Colonic mucosa (tissue), 4 donors: ENCODE measurements at regions not wholly inside any gene's neighbourhood (a gene's known extent, or its start where the extent isn't known, plus 50 kb on each side); places are given as distances from the start of the nearest gene placed in this dataset.

Source experiments
- DNase-seq: peaks from one replicate; pipeline ENCODE4 v3.0.0-alpha.2; 2020
- H3K27ac ChIP-seq: fragments of 200-600 bp; one replicate; pipeline ENCODE4 v1.8.0; 2021
- H3K27me3 ChIP-seq: fragments of 200-600 bp; one replicate; pipeline ENCODE4 v1.8.0; 2021
- H3K36me3 ChIP-seq: fragments of 200-600 bp; one replicate; pipeline ENCODE4 v1.8.0; 2021
- H3K4me1 ChIP-seq: fragments of 200-600 bp; one replicate; pipeline ENCODE4 v1.8.0; 2021; ENCODE audit warnings: mild to moderate bottlenecking
- H3K4me3 ChIP-seq: fragments of 200-600 bp; one replicate; pipeline ENCODE4 v1.8.0; 2021
- H3K9ac ChIP-seq, 2 donors: one replicate each; pipeline ENCODE4 v1.7.0; 2013; ENCODE audit warnings: control low read depth in 2 of 2, low read depth in 2 of 2, low read length in 2 of 2
- H3K9me3 ChIP-seq: fragments of 200-600 bp; one replicate; pipeline ENCODE4 v1.8.0; 2021
- intact Hi-C: fragments of 100-400 bp; cut with DNase I; formaldehyde crosslinking; loops from one replicate; pipeline ENCODE4 v1.14.1; 2022
- TF ChIP-seq, protein P1 (sequence below): fragments of 200-600 bp; IDR thresholded peaks from one replicate; pipeline ENCODE4 v1.8.0; 2022; ENCODE audit warnings: antibody characterized with exemption, mild to moderate bottlenecking
- donor health status: healthy.
- donor health status: DM: no; HTN: no; CAD: no.
- donor health status: DM: no; HTN: no; CAD: no.

DNA sequence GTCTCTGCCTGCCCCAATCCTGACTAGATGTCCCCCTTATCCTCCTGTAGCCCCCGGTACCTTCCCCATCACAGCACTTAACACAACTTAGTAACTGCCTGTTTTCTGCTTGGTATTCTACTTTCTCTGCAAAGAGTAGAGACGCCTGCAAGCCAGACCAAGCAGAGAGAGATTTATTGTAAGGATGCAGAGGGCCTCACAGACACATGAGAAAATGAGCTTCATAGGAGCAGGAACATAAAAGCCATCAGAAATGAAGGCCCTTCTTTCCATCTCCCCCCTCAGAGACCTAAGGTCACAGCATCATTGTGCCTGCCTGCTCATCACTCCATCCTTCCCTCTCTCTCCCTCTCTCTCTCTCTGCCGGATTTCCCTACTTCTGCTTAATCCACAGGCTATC is 305.7 kb upstream of the NOCT start:
- Histone ChIP-seq H3K4me1 (no peaks in the 10 kb centered on the region), H3K36me3 (no peaks in the 10 kb centered on the region), H3K4me3 (no peak overlapping the region), H3K27ac (no peak overlapping the region), H3K27me3 (no peaks in the 10 kb centered on the region), H3K9me3 (no peaks in the 10 kb centered on the region), H3K9ac (no peak overlapping the region)
- intact Hi-C loops, result no loop called here
- no peak for DNase-seq
- TF ChIP-seq, protein P1, sequence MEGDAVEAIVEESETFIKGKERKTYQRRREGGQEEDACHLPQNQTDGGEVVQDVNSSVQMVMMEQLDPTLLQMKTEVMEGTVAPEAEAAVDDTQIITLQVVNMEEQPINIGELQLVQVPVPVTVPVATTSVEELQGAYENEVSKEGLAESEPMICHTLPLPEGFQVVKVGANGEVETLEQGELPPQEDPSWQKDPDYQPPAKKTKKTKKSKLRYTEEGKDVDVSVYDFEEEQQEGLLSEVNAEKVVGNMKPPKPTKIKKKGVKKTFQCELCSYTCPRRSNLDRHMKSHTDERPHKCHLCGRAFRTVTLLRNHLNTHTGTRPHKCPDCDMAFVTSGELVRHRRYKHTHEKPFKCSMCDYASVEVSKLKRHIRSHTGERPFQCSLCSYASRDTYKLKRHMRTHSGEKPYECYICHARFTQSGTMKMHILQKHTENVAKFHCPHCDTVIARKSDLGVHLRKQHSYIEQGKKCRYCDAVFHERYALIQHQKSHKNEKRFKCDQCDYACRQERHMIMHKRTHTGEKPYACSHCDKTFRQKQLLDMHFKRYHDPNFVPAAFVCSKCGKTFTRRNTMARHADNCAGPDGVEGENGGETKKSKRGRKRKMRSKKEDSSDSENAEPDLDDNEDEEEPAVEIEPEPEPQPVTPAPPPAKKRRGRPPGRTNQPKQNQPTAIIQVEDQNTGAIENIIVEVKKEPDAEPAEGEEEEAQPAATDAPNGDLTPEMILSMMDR, result no peak

DNA sequence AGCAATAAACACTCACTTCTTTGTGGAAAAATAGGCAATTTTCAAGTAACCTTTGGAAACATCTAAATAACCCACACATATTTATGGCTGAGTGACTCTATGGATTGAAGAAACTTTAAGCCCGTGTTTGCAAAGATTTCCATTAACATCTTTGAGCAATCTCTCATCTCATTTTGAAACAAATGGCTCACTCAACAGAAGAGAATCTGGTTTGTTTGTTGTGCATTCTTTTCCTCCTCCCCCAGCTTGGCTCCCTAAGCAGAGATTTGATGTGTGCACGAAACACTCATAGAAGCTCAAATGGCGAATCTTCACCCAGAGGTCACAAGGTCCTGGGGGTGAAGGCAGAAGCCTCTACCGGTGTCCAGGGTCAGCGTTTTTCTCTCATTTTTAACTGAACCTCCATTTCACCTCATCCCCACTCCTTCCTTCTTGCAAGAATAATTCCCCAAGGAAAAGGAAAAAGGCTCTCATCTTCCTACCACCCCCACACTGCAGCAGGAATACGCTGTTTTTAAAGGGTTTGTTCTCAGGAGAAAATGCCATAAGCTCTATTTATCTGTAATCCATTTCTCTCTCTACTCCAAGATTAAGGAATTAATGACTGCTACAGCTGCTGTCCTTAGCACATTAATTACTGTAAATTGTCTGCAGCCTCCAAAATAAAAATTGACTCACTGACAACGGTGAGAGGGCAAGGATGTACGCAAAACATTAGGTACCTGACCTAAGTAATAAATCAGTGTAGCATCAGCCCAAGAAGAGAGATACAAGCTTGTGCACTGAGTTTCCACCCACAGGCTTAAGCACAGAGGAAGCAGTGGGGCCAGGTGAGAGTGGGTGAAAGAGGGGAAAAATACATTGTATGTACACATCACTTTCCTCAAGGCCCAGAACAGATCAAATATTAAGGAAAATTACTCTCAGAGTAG is 307.6 kb upstream of the NOCT start:
- Histone ChIP-seq H3K27me3 (no peaks in the 10 kb centered on the region), H3K9me3 (no peaks in the 10 kb centered on the region), H3K27ac (no peak overlapping the region), H3K36me3 (no peaks in the 10 kb centered on the region), H3K4me1 (no peaks in the 10 kb centered on the region), H3K9ac (no peak overlapping the region), H3K4me3 (no peak overlapping the region)
- TF ChIP-seq, protein P1, result no peak
- DNase-seq, result no peak
- intact Hi-C loops, result no loop called here

DNA sequence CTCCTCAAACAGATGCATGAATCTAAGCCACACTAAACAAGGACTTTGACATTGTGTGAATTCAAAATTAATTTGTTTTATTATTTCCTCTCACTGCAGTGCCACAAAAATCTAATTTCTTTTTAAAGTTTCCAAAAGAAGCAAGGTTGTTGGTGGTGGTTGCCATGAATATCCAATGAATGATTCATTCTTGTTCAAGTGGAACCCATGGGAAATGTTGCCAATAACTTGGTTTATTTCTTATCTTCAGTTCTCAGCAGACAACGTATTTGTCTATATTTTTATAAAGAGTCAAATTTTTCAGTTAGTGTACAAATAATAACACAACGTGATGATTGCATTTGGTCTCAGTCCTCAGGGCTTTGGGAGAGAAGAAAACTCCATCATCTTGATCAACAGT is 309.4 kb upstream of the NOCT start:
- no peak overlapping the region for H3K27ac ChIP-seq
- H3K36me3 ChIP-seq, result no peaks in the 10 kb centered on the region
- intact Hi-C loops, result no loop called here
- TF ChIP-seq, protein P1, result no peak
- DNase-seq, result no peak
- H3K9me3 ChIP-seq, result no peaks in the 10 kb centered on the region
- H3K27me3 ChIP-seq, result no peaks in the 10 kb centered on the region
- no peak overlapping the region for H3K9ac ChIP-seq
- no peak overlapping the region for H3K4me3 ChIP-seq
- no peaks in the 10 kb centered on the region for H3K4me1 ChIP-seq

DNA sequence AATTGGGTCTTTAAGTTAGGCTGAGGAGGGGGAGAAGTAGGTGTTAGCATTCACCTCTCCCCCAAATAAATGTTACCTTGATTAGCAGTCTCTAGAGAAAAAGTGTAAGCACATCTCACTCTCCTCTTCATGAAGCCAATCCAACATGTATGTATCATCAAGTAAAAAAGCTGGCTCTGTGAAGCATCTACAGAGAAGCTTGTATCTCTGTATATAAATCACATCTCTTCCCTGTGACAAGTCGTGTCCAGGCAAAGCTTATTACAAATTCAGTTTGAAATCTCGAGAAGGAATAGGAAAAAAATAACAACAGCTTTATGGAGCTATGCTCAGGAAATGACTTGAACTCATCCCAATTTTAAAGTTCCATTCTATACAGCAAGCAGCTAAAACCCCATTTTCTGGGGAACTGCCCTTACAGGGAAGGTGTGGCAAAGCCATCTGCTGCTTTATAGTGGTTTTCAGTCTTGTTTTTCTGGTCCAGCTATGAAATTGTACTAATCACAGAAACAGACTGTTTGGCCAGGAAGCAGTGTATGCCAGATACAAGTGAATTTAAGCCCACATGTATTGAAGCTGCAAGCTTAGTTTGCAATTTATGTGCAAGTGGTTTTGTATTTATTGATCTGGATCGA is 313.3 kb upstream of the NOCT start:
- intact Hi-C loops, result no loop called here
- no peak for DNase-seq
- Histone ChIP-seq H3K27me3 (no peaks in the 10 kb centered on the region), H3K4me1 (no peaks in the 10 kb centered on the region), H3K9me3 (no peaks in the 10 kb centered on the region), H3K9ac (no peak overlapping the region), H3K27ac (no peak overlapping the region), H3K4me3 (no peak overlapping the region), H3K36me3 (no peaks in the 10 kb centered on the region)
- TF ChIP-seq, protein P1, result no peak

DNA sequence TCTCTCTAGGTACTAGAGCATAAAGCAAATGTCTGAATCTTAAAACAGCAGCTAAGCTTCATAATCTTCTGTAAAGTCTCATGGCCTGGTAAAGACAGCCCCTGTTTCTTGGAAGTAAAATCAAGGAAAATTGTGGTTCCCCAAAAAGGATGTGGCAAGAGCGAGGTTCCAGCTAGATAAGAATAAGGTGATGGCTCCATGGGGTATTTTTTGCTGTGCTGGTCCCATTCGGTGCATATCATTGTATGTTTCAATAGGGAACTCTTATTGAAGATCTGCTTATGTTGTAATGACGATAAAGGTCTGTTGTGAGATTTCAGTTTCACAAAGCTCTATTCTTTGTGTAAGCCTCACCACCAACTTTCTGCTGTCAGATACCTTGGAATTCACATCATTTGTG is 316.9 kb upstream of the NOCT start:
- no peak overlapping the region for H3K9ac ChIP-seq
- no peaks in the 10 kb centered on the region for H3K4me1 ChIP-seq
- DNase-seq, result no peak
- TF ChIP-seq, protein P1, result no peak
- intact Hi-C loops, result no loop called here
- no peaks in the 10 kb centered on the region for H3K36me3 ChIP-seq
- H3K27ac ChIP-seq, result no peak overlapping the region
- H3K4me3 ChIP-seq, result no peak overlapping the region
- H3K9me3 ChIP-seq, result no peaks in the 10 kb centered on the region
- H3K27me3 ChIP-seq, result no peaks in the 10 kb centered on the region
